HG02870 (cell line): ENCODE measurements at regions not wholly inside any gene's neighbourhood (a gene's known extent, or its start where the extent isn't known, plus 50 kb on each side); places are given as distances from the start of the nearest gene placed in this dataset.
"Not testable (repeated sequence)": the region's sequence is repeated elsewhere in the genome, so short reads cannot be mapped to it uniquely, and the experiment has no call there.

Source experiments
- ATAC-seq: cut with Tn5 transposase; IDR thresholded peaks from one replicate; pipeline ENCODE4 v1.9.1; 2021; ENCODE audit warnings: mild to moderate bottlenecking, moderate library complexity; ENCODE audit not compliant: unreplicated experiment

DNA sequence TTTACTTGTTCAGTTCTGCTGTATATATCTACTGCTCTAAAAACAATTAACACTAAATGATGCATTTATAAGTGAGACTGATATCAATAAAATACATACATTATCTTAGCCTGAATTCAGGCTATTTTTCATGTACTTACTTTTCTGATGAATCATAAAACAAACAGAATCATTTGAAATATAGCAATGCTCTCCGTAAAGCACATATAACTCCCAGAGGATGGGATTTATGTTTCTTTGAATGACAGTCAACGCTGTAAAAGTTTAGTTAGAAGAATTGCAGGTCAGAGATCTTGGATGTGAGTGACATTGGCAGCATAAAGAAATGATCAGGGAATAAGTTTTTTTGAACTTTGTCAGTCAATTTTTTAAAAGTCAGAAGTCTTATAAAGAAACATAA lies 740.2 kb upstream of the NOVA1 start:
- no peak for ATAC-seq

DNA sequence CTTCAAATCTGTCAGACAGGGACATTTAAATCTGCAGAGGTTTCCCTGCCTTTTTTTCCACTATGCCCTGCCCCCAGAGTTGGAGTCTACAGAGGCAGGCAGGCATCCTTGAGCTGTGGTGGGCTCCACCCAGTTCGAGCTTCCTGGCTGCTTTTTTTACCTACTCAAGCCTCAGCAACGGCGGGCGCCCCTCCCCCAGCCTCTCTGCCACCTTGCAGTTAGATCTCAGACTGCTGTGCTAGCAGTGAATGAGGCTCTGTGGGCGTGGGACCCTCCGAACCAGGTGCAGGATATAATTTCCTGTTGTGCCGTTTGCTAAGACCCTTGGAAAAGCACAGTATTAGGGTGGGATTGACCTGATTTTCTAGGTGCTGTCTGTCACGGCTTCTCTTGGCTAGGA lies 765.2 kb upstream of the NOVA1 start:
- not testable (repeated sequence) for ATAC-seq

DNA sequence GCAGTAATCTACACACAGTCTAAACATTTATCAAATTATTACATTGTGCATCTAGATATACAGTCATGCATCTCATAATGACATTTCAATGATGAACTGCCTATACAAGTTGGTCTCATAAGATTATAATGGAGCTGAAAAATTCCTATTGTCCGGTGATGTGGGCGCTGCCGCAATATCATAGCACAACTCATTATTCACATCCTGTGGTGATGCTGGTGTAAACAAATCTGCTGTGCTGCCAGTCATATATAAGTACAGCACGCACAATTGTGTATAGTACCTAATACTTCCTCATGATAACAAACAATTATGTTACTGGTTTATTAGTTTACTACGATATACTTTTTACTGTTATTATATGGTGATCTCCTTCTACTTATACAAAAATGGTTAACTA lies 768.8 kb upstream of the NOVA1 start:
- no peak for ATAC-seq

DNA sequence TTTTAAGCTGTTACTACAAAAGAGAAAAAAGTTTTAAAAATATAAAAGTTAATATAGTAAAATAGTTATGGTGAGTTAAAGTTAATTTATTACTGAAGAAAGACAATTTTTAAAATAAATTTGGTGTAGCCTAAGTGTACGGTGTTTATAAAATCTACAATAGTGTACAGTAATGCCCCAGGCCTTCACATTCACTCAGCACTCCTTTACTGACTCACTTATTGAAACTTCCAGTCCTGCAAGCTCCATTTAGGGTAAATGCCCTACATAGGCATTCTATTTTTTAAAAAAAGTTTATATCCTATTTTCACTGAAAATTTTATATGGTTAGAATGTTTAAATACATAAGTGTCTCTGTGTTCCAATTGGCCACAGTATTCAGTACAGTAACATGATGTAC lies 769.5 kb upstream of the NOVA1 start:
- no peak for ATAC-seq

DNA sequence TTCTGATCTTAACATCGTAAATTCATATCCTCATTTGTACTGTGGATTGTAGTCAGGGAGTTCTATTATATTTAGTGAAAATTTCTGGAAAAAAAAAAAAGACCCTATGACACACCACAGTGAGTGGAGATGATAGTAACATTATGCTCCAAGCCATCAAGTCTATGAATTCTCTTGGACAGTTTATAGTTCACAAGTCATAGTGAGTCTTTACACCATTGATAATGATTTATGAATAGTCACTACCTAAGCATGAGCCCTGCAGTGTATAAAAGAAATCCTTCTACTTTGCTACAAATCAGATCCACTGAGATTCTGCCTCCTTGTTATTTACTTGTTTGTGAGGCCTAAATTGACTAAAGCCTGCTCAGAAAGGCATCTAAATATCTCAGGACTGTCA lies 772.2 kb upstream of the NOVA1 start:
- ATAC-seq, result no peak

DNA sequence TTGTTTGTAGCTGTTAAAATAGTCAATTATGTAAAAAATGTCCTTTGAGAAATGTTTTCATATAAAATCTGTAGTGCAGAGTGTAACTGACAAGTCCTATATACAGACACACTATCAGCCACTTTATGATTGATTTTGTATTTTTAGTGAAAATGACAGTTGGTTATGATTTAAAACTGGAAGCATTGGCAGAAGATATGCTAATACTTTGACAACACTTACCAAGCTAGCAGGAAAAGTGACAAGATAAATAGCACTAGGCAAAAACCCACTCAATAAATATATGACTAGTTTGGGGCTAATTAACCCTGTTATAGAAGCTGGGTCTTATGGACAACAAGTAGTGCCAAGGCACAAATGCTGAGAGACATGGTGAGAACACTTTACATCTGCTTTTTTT lies 772.9 kb upstream of the NOVA1 start:
- ATAC-seq, result no peak

DNA sequence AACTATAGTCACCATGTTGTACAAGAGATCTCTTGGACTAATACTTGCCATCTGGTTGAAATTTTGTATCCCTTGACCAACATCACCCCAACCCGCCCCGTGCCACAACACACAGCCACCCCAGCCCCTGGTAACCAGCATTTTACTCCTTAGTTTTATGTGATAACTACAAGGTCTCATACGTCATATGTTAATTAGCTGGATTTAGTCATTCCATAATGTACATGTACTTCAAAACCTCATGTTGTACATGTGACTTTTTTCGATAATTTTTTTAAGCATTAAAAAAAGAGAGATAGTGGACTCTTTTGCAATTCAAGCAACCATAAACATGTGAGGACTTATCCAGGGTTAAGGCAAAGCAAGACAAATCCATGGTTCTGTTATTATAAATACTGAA lies 773.4 kb upstream of the NOVA1 start:
- ATAC-seq, result no peak

DNA sequence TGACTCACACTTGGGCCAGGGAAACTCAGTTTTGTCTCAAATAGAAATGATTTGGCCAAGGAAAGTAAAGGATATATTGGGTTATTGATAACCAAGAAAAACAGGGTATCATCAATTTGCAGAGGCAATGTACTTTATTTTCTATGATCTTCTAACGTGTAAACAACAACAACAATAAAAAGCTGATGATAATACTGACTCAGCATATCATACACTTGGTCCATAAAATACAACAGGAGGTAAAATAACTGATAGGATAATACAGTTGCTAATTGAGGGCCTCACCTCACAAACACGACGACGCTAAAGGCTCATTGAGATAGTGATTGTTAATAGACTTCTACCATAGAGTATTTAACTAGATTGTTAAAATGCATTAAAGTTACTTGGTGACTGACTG lies 774.0 kb upstream of the NOVA1 start:
- ATAC-seq, result no peak

DNA sequence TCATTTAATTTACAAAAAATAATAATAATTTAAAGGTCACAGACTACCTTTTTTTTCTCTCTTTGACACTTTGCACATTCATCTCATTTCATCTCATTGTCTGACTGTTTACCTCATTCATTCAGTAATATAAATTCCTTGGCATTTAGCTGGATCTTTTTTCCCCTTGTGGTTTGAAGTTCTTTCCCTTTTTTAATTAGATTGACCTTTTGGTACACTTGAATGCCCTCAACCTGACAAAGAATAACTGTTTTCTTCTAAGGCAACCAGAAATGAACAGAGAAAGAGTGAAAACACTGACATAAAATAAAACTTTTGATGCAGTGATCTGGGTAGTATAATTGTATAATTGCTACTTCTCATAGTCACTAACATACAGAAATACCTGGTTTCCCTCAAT lies 774.9 kb upstream of the NOVA1 start:
- ATAC-seq, result no peak

DNA sequence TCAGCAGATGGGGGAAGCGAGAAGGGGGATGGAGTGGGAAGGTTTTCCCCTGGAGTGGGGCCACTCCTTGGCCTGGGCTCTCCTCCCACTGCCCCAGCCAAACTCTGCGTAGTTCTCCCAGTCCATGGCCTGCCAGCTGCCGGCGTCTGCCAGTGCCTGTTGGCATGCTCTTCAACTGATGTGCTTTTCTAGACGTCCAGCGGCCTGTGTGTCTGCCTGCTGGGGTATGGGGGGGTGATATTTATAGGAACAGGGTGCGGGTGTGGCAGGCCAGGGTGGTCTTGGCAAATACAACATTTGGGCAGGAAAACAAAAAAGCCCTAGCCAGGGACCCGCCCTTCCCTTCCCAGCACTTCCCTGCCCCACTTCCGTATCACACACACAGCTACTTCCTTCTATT lies 786.3 kb upstream of the NOVA1 start:
- ATAC-seq, result no peak

DNA sequence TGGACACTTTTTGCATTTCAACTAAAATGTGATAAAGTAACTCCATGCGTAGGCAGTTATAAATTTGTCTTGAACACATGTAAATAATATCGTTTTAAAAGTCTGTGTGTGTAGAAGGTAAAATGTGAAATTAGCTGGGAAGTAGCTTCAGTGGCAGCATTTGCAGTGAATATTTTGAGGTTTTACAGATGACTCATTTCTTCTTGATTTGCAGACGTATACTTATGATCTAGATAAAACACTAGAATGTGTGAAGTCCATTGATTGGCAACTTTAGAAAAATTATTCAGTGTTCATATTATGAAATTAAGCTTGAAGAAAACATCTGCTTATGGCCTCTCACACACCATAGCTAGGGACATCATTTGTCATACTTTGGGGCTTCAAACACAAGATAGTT lies 788.6 kb upstream of the NOVA1 start:
- no peak for ATAC-seq

DNA sequence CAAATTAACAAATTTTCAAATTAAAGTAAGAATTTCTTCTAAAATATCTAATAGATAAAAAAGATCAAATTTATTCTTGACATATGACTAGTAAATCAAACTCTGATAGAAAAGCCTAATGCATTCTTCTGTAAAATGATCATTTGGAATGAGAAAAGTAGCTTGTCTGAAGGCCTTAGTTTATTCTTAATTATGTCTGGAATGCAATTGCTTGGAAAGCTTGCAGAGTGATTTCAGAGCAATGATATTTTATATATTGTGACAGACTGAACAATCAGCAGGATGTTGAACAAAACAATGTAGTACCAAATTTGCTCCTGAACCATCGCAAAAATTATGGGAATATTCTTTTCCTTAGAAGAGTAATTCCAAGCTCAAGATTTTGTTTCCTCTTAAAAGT lies 789.6 kb upstream of the NOVA1 start:
- ATAC-seq, result no peak

DNA sequence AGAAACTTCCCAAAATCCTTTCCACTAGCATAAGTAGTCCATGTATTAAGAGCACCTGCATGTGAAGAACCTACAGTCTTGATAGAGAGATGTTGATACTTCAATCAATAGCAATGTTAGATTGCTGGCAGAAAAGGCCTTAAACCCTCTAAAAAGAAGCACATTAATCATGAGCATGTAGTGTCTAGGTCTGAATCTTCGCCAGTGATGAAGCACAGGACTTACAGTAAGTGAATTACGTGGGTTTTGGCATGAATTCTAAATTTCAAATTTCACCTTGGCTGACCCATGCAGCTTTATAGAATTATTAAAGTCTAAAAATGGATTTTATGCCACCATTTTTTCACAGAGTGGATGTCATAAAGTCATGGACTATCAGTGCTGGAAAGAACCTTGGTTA lies 791.6 kb upstream of the NOVA1 start:
- ATAC-seq, result no peak

DNA sequence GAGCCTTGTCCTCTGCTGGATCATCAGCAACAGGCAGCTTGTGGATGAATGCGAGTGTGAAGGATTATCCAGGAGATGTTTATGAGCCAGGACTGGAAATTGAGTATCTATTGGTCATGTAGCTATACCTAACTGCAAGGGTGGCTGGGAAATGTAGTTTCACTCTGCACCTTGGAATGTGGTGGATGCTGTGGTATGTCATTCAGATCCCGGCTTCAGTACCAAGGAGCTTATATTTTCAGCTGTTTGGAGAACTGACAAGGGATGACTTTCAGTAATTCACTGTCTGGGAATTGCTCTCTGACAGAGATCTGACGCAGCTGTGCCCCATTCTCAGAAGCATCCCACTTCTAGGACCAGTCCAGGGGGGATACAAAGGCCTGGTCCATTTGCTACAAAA lies 792.3 kb upstream of the NOVA1 start:
- ATAC-seq, result no peak

DNA sequence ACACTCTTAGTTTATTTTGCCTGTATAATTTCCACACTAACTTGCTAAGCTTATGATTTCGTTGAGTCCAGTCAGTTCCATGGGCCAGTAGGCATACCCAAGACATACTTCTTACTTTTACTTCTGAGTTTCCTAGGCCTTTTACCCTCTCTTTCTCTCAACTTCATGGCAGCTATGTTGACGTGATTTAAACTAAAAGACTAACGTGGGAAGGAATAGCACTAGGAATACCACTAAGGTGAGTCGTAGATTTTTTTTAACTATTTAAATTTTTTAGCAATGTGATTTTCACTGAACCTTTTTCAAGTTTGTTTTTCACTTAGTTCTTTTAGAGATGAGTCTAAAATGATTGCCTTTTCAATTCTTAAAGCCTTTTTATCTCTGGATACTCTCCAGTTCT lies 793.5 kb upstream of the NOVA1 start:
- ATAC-seq, result no peak

DNA sequence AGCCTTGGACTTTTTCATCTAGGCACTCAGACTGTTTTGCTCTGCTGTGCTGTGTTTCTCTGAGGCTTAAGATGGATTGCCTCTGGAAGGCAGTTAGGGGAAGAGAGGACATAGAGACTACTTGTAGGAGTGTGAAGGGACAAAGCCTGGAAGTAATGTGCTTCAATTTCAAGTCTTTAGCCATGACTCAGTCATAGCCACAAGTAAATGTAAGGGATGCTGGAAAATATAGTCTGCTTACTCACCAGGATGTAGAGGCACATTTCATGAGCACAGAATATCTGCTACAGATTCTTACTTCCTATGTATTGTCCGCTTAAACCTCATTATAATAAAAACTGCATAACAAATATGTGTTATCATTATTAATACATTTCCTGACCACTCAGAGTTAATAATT lies 794.3 kb upstream of the NOVA1 start:
- ATAC-seq, result no peak

DNA sequence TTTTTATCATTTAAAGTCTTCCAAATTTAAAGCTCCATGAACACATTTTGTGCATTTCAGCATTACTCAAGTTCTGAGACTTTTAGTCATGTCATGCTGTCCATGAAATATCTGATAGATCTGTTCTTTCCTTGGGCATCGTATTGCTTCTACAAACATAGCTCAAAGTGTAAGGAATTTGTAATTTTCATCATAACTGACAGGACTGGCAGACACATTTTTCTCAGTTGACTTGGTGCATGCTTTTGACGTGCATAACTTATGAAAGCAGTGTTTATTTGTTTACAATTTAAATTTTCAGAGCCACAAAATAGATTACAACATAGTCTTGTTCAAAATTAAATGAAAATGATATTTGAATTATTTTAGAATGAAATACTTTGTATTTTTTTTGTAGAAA lies 812.1 kb upstream of the NOVA1 start:
- ATAC-seq, result no peak

DNA sequence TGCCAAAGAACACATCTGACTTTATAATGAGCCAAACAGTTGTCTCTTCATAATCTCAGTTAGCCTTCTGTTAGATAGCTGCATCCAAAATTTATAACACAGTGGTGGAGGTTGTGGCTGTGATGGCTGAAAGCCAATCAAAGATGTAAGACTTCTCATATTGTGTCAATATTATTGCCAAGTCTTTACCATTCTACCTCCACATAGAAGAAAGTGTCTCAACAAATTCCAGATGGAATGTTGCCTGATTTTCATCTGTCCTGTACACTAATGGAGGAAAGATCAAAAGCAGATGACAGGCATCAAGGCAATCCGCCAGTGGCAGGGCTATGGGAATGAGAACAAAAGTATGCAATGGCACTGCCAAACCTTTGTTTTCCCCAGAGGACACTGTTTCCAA lies 813.1 kb upstream of the NOVA1 start:
- ATAC-seq, result no peak

DNA sequence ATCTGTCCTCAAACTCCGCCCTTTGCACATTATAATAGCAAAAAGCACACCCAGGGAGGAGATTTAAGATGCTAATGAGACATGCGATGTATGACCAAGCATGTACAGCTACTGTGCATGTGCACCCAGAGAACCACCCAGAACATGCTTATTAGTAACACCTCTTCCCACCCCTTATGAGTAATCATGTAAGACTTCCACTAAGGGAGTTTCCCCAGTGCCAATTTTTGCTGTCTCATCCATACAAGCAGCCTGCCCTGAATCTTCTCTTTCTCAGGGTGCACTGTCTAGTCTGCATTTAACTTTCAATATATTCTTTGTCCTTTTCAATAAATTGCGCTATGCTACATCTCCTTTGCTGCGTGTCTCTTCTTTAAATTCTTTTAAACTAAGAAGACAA lies 830.0 kb upstream of the NOVA1 start:
- no peak for ATAC-seq

DNA sequence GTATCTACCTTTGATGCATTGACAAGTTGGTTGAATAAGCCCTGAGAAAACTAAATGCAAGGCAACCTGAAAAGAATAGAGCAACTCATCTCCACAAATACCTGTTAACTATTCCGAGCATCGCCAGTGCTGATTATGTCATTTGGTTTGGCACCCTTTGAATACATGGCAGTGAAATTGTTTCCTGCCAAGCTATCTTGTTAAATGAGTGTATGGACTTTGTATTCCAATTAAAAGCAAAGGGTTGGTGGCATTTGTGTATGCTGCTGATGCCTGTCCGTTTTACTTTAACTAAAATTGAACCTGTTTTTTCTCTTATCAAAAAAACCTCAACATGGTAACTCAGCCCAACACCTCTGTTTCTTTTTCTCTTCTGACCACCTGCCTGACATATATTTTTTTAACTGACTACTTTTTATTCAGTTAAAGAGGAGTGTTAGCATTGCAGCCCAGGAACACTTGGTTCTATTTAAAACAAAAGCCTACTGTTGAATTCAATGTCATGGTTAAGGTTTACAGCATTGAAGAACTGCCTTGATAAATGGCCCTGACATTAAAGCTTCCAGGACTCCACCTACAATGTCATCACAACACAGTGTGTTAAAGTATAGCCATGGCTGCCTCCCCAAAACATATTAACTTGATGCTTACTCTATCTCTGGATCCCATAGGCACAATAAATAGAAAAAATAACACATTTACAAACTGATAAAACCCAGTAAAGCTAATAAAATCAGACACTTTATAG lies 838.3 kb upstream of the NOVA1 start:
- no peak for ATAC-seq

DNA sequence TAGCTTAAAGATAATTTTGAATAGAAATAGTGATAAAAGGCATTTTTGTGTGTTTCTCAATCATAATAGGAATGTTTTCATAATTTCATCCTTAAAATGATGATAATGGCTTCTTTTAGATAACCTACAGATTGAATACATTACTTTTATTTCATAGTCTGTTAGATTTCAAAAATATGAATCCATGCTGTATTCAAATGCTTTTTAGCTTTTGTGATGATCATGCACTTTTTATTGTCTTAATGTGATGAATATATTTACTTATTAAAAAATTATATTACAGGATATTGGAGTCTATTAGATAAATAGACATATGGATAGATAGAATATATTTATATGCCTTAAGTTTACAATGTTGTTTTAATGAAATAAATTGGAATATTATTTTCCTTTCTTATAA lies 886.8 kb upstream of the NOVA1 start:
- ATAC-seq, result no peak

DNA sequence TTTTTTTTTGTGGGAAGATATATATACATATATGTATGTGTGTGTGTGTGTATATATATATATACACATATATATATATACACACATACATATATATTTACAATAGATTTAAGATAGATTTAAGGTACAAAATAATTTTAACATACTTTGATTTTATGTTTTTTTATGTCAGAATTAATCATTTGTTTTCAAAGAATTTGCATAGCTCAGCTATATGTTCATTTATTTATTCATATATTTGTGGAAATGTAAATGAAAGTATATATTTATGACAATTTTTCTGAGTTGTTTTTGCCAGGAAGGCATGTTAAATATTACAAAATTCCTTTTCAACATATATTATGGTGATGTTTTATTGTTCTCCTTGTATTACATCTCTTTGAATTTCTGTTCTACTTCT lies 887.4 kb upstream of the NOVA1 start:
- no peak for ATAC-seq

DNA sequence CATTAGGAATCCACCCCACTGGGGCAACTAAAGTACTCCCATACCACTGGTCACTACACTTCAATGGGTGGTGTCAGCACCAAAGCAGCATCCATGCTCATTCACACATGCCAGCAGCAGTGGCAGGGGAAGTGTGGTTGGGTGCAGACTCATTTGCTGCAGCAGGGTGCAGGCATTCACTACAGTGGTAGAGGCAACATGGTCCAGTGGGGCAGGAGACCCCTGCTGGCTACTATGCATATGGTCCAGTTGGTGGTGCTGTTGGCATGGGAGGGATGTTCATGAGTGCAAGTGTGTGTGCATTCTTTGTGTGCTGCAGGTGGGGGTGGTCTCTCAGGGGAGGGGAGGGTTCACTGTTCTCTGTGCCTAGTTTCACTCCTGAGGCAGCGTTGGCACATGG lies 908.4 kb upstream of the NOVA1 start:
- ATAC-seq, result no peak

DNA sequence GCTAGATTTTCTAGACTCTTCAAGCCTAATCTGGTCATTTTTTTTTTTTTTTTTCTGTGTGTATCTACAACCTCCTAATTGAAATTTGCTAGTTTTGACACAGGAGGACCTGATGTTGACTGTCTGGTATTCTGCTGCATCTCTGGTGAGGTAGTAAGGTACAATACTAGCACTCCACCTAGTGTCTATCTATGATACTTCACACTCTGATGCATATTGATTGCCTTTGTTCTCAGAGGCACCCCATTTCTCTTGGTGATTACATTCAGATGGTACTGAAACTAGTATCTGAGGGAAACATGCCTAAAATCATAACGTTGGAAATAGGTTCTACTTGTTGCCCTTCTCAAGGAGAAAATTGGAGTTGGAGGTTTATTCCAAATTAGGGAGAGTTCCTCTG lies 930.5 kb upstream of the NOVA1 start:
- ATAC-seq, result no peak
